GM21381 (cell line): ENCODE measurements at regions not wholly inside any gene's neighbourhood (a gene's known extent, or its start where the extent isn't known, plus 50 kb on each side); places are given as distances from the start of the nearest gene placed in this dataset.
"Not testable (repeated sequence)": the region's sequence is repeated elsewhere in the genome, so short reads cannot be mapped to it uniquely, and the experiment has no call there.

Experiments
- ATAC-seq: cut with Tn5 transposase; IDR thresholded peaks from one replicate; pipeline ENCODE4 v1.9.1; 2021; ENCODE audit warnings: mild to moderate bottlenecking, moderate library complexity; ENCODE audit not compliant: unreplicated experiment

- no peak for ATAC-seq
Observed at GRCh38 chr14:71616013-71616412, 316.2 kb upstream of the RGS6 start.

- no peak for ATAC-seq
Observed at GRCh38 chr14:71618047-71618446, 314.2 kb upstream of the RGS6 start.

- ATAC-seq = no peak
Observed at GRCh38 chr14:71618716-71619115, 313.5 kb upstream of the RGS6 start.

- ATAC-seq = no peak
Observed at GRCh38 chr14:71619472-71619871, 312.8 kb upstream of the RGS6 start.

- no peak for ATAC-seq
Observed at GRCh38 chr14:71620401-71620800, 311.8 kb upstream of the RGS6 start.

- no peak for ATAC-seq
Observed at GRCh38 chr14:71621276-71621675, 311.0 kb upstream of the RGS6 start.

GRCh38 chr14:71621980-71622605, 310.1 kb upstream of the RGS6 start:
- no peak for ATAC-seq

- ATAC-seq = no peak
Observed at GRCh38 chr14:71623939-71624338, 308.3 kb upstream of the RGS6 start.

- ATAC-seq = no peak
Observed at GRCh38 chr14:71625175-71625574, 307.1 kb upstream of the RGS6 start.

GRCh38 chr14:71625891-71626701, 306.1 kb upstream of the RGS6 start:
- ATAC-seq = no peak

- ATAC-seq = no peak
Observed at GRCh38 chr14:71628433-71628832, 303.8 kb upstream of the RGS6 start.

- no peak for ATAC-seq
Observed at GRCh38 chr14:71629250-71629649, 303.0 kb upstream of the RGS6 start.

GRCh38 chr14:71629765-71630492, 302.3 kb upstream of the RGS6 start:
- no peak for ATAC-seq

- ATAC-seq = not testable (repeated sequence)
Observed at GRCh38 chr14:71631030-71631429, 301.2 kb upstream of the RGS6 start.

GRCh38 chr14:71632440-71632946, 299.7 kb upstream of the RGS6 start:
- ATAC-seq = no peak

- no peak for ATAC-seq
Observed at GRCh38 chr14:71636076-71636475, 296.2 kb upstream of the RGS6 start.

GRCh38 chr14:71636820-71637471, 295.3 kb upstream of the RGS6 start:
- ATAC-seq = no peak

GRCh38 chr14:71638523-71639196, 293.6 kb upstream of the RGS6 start:
- no peak for ATAC-seq

- no peak for ATAC-seq
Observed at GRCh38 chr14:71642715-71643114, 289.5 kb upstream of the RGS6 start.

GRCh38 chr14:71645656-71646055, 286.6 kb upstream of the RGS6 start:
- ATAC-seq = no peak

- no peak for ATAC-seq
Observed at GRCh38 chr14:71646518-71646917, 285.7 kb upstream of the RGS6 start.
